H9 (cell line): ENCODE measurements at regions not wholly inside any gene's neighbourhood (a gene's known extent, or its start where the extent isn't known, plus 50 kb on each side); places are given as distances from the start of the nearest gene placed in this dataset.
"Not testable (repeated sequence)": the region's sequence is repeated elsewhere in the genome, so short reads cannot be mapped to it uniquely, and the experiment has no call there.

Experiments used
- DNase-seq: peaks from one replicate; pipeline ENCODE4 v3.0.0-alpha.2; 2017
- H2AFZ ChIP-seq: one replicate; pipeline ENCODE4 v1.6.1; 2013; ENCODE audit warnings: mild to moderate bottlenecking, low read length, control low read depth, moderate library complexity
- H2AK5ac ChIP-seq: 2 replicates; pipeline ENCODE4 v1.6.1; 2013; ENCODE audit warnings: low read length, control low read depth, mixed read lengths; ENCODE audit not compliant: insufficient read length
- H2BK120ac ChIP-seq: one replicate; pipeline ENCODE4 v1.6.1; 2013; ENCODE audit warnings: low read depth, mild to moderate bottlenecking, low read length, control low read depth, inconsistent platforms; ENCODE audit not compliant: poor library complexity, severe bottlenecking
- H2BK12ac ChIP-seq: 2 replicates; pipeline ENCODE4 v1.6.1; 2013; ENCODE audit warnings: low read length, control low read depth, mixed read lengths, low read depth; ENCODE audit not compliant: insufficient read length
- H2BK15ac ChIP-seq: 2 replicates; pipeline ENCODE4 v1.6.1; 2013; ENCODE audit warnings: low read depth, low read length, control low read depth
- H2BK20ac ChIP-seq: one replicate; pipeline ENCODE4 v1.6.1; 2013; ENCODE audit warnings: low read depth, mild to moderate bottlenecking, low read length, control low read depth, inconsistent platforms; ENCODE audit not compliant: poor library complexity, severe bottlenecking
- H2BK5ac ChIP-seq: 2 replicates; pipeline ENCODE4 v1.6.1; 2013; ENCODE audit warnings: low read length, control low read depth, mixed read lengths; ENCODE audit not compliant: insufficient read length
- H3K14ac ChIP-seq: 2 replicates; pipeline ENCODE4 v1.6.1; 2013; ENCODE audit warnings: low read length, control low read depth; ENCODE audit not compliant: insufficient read depth
- H3K18ac ChIP-seq: 2 replicates; pipeline ENCODE4 v1.6.1; 2013; ENCODE audit warnings: low read depth, mild to moderate bottlenecking, mixed read lengths, low read length, control low read depth; ENCODE audit not compliant: insufficient read length
- H3K23ac ChIP-seq: 2 replicates; pipeline ENCODE4 v1.6.1; 2013; ENCODE audit warnings: low read length, control low read depth, mixed read lengths, low read depth; ENCODE audit not compliant: insufficient read length
- H3K23me2 ChIP-seq: 2 replicates; pipeline ENCODE4 v1.6.1; 2013; ENCODE audit warnings: low read depth, mild to moderate bottlenecking, mixed read lengths, low read length, control low read depth; ENCODE audit not compliant: insufficient read length, poor library complexity, severe bottlenecking
- H3K27ac ChIP-seq: 2 replicates; pipeline ENCODE4 v1.5.1; 2013; ENCODE audit warnings: low read length, control low read depth, mixed read lengths, low read depth; ENCODE audit not compliant: insufficient read length
- H3K27me3 ChIP-seq: 2 replicates; pipeline ENCODE4 v1.6.1; 2013; ENCODE audit warnings: low read length, control low read depth, inconsistent platforms; ENCODE audit not compliant: insufficient read depth
- H3K4ac ChIP-seq: 2 replicates; pipeline ENCODE4 v1.6.1; 2013; ENCODE audit warnings: low read depth, mild to moderate bottlenecking, control low read depth, inconsistent platforms, low read length, moderate library complexity
- H3K4me1 ChIP-seq: 2 replicates; pipeline ENCODE4 v1.6.1; 2013; ENCODE audit warnings: low read length, control low read depth, inconsistent platforms; ENCODE audit not compliant: insufficient read depth
- H3K4me2 ChIP-seq: 2 replicates; pipeline ENCODE4 v1.6.1; 2013; ENCODE audit warnings: low read length, control low read depth, mixed read lengths; ENCODE audit not compliant: insufficient read length, insufficient read depth
- H3K56ac ChIP-seq: 2 replicates; pipeline ENCODE4 v1.6.1; 2013; ENCODE audit warnings: low read depth, mild to moderate bottlenecking, mixed read lengths, low read length, control low read depth; ENCODE audit not compliant: insufficient read length
- H3K79me1 ChIP-seq: 2 replicates; pipeline ENCODE4 v1.6.1; 2013; ENCODE audit warnings: low read depth, mild to moderate bottlenecking, moderate library complexity, low read length, control low read depth, inconsistent platforms; ENCODE audit not compliant: insufficient read depth, poor library complexity, severe bottlenecking
- H3K79me2 ChIP-seq: 2 replicates; pipeline ENCODE4 v1.6.1; 2013; ENCODE audit warnings: low read length, control low read depth, inconsistent platforms; ENCODE audit not compliant: insufficient read depth
- H3K9ac ChIP-seq: 2 replicates; pipeline ENCODE4 v1.6.1; 2013; ENCODE audit warnings: low read length, control low read depth, mixed read lengths; ENCODE audit not compliant: insufficient read length; ENCODE audit errors: extremely low read depth
- H3K9me3 ChIP-seq: one replicate; pipeline ENCODE4 v1.6.1; 2013; ENCODE audit warnings: low read depth, low read length, inconsistent platforms; ENCODE audit not compliant: control insufficient read depth
- H3T11ph ChIP-seq: one replicate; pipeline ENCODE4 v1.6.1; 2013; ENCODE audit warnings: mild to moderate bottlenecking, low read length, control low read depth, inconsistent platforms
- H4K20me1 ChIP-seq: one replicate; pipeline ENCODE4 v1.6.1; 2013; ENCODE audit not compliant: control insufficient read depth, insufficient read length, insufficient read depth
- H4K5ac ChIP-seq: 2 replicates; pipeline ENCODE4 v1.6.1; 2013; ENCODE audit warnings: low read depth, mild to moderate bottlenecking, mixed read lengths, low read length, control low read depth; ENCODE audit not compliant: insufficient read length
- H4K8ac ChIP-seq: replicated peaks from 2 replicates; pipeline ENCODE4 v1.6.1; 2013; ENCODE audit warnings: low read length, control low read depth, mixed read lengths, low read depth; ENCODE audit not compliant: insufficient read length
- H4K91ac ChIP-seq: 2 replicates; pipeline ENCODE4 v1.6.1; 2013; ENCODE audit warnings: low read depth, mild to moderate bottlenecking, moderate library complexity, mixed read lengths, low read length, control low read depth; ENCODE audit not compliant: insufficient read length
- H3K27ac Mint-ChIP-seq, 3 experiments: 2 replicates in 2 of 3; 3 replicates in 1 of 3; pipeline ENCODE4 v1.8.0; 2020 to 2021; ENCODE audit warnings: mixed read lengths in 3 of 3, mild to moderate bottlenecking in 1 of 3, moderate library complexity in 1 of 3
- H3K27me3 Mint-ChIP-seq: 2 replicates; pipeline ENCODE4 v1.8.0; 2021; ENCODE audit warnings: low read depth, mild to moderate bottlenecking, moderate library complexity, mixed read lengths
- H3K36me3 Mint-ChIP-seq, 3 experiments: 2 replicates in 2 of 3; 3 replicates in 1 of 3; pipeline ENCODE4 v1.8.0; 2020 to 2021; ENCODE audit warnings: low read depth in 3 of 3, mixed read lengths in 3 of 3; ENCODE audit not compliant: insufficient read depth in 1 of 3
- H3K4me1 Mint-ChIP-seq, 2 experiments: 2 replicates each; pipeline ENCODE4 v1.8.0; 2020; ENCODE audit warnings: mixed read lengths in 2 of 2
- H3K4me3 Mint-ChIP-seq, 2 experiments: 2 replicates in 1 of 2; 3 replicates in 1 of 2; pipeline ENCODE4 v1.8.0; 2020 to 2021; ENCODE audit warnings: mild to moderate bottlenecking in 2 of 2, mixed read lengths in 2 of 2, moderate library complexity in 1 of 2
- H3K9me3 Mint-ChIP-seq, 2 experiments: 2 replicates in 1 of 2; 3 replicates in 1 of 2; pipeline ENCODE4 v1.8.0; 2020; ENCODE audit warnings: mild to moderate bottlenecking in 2 of 2, mixed read lengths in 2 of 2, moderate library complexity in 1 of 2
- WGBS: extraction: QIAGEN DNeasy Blood & Tissue Kit; methylation state at CpG from one replicate; pipeline ENCODE4 v1.1.7; 2013; ENCODE audit warnings: missing lambda C conversion rate, low lambda C conversion rate, mixed read lengths; ENCODE audit not compliant: insufficient read length; ENCODE audit errors: extremely low coverage; 5-methylcytosine and 5-hydroxymethylcytosine counted together

- H3K23me2 ChIP-seq, H3K27ac ChIP-seq, H3K27ac Mint-ChIP-seq, H3K56ac ChIP-seq, H2AK5ac ChIP-seq, H3K27me3 ChIP-seq, H2AFZ ChIP-seq, H2BK120ac ChIP-seq, H3K4me2 ChIP-seq, H3K79me2 ChIP-seq, H3K4me1 ChIP-seq, H3K27me3 Mint-ChIP-seq, H3K9me3 ChIP-seq, H4K20me1 ChIP-seq, H4K8ac ChIP-seq, H3K4ac ChIP-seq, H2BK12ac ChIP-seq, H2BK15ac ChIP-seq, H3K18ac ChIP-seq, H3K23ac ChIP-seq, H3K14ac ChIP-seq, H2BK20ac ChIP-seq, H3K79me1 ChIP-seq, H3K4me3 Mint-ChIP-seq, DNase-seq, H2BK5ac ChIP-seq, H4K5ac ChIP-seq, H4K91ac ChIP-seq, H3K4me1 Mint-ChIP-seq, H3T11ph ChIP-seq, H3K9ac ChIP-seq: not testable (repeated sequence)
- Mint-ChIP-seq H3K9me3 (peaks cover 53 to 69% of the 10 kb centered on the region in 2 experiments), H3K36me3 (peaks cover 0 to 15% (median 12%) of the 10 kb centered on the region in 3 experiments; a peak in 6 of 7 replicates)
- no CpG with 5 or more reads among the region's 27 CpGs for WGBS
These were observed 92.5 kb upstream of the ZNF519 start for GRCh38 chr18:14224551-14225285.

GRCh38 chr18:14223919-14224318, 91.7 kb upstream of the ZNF519 start:
- not testable (repeated sequence) for H3K14ac ChIP-seq, H3K4me1 Mint-ChIP-seq, H3K23me2 ChIP-seq, H2BK120ac ChIP-seq, H3K56ac ChIP-seq, H2BK15ac ChIP-seq, DNase-seq, H3K27me3 ChIP-seq, H3K4me1 ChIP-seq, H3K27me3 Mint-ChIP-seq, H3K27ac ChIP-seq, H3K27ac Mint-ChIP-seq, H3K9me3 ChIP-seq, H3K9ac ChIP-seq, H3K4ac ChIP-seq, H4K5ac ChIP-seq, H3K79me1 ChIP-seq, H3K4me3 Mint-ChIP-seq, H2AFZ ChIP-seq, H2BK12ac ChIP-seq, H2BK20ac ChIP-seq, H3K23ac ChIP-seq, H3K79me2 ChIP-seq, H2BK5ac ChIP-seq, H4K91ac ChIP-seq, H3K4me2 ChIP-seq, H3T11ph ChIP-seq, H4K20me1 ChIP-seq, H4K8ac ChIP-seq, H3K18ac ChIP-seq, H2AK5ac ChIP-seq
- no CpG with 5 or more reads among the region's 16 CpGs for WGBS
- H3K9me3 Mint-ChIP-seq: peaks cover 49 to 65% of the 10 kb centered on the region in 2 experiments
- H3K36me3 Mint-ChIP-seq: peaks cover 0 to 15% (median 12%) of the 10 kb centered on the region in 3 experiments; a peak in 6 of 7 replicates
